ENCODE measurements at regions not wholly inside any gene's neighbourhood (a gene's known extent, or its start where the extent isn't known, plus 50 kb on each side); places are given as distances from the start of the nearest gene placed in this dataset.

DNA sequence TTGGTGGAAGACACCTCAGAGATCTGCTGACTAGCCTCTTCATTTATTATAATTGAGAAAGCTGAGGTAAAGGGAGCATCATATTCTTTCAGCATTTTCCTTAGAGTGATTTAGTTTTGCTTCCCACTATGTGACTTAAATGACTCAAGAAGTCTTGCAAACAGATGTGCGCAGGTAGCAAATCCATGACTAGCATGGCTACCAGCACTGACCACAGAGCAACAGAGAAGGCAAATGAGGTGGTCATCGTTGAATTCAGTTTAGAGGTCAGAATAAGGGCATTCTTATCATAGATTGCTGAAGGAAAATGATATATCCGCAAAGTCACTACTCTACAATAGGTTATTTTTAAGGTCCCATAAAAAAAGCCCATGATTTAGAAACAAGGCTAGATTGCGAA is 162.2 kb downstream of the PIK3R1 start:
- Mint-ChIP-seq H3K9me3 (ENCODE audit: unreplicated experiment) (no peaks in the 10 kb centered on the region), H3K27me3 (ENCODE audit: unreplicated experiment) (peaks cover 3% of the 10 kb centered on the region), H3K27ac (ENCODE audit: unreplicated experiment) (no peak overlapping the region), H3K4me1 (ENCODE audit: unreplicated experiment) (peaks cover 3% of the 10 kb centered on the region), H3K36me3 (ENCODE audit: low read depth, unreplicated experiment) (no peaks in the 10 kb centered on the region), H3K4me3 (ENCODE audit: unreplicated experiment) (no peak overlapping the region)
- TF ChIP-seq, protein P1, sequence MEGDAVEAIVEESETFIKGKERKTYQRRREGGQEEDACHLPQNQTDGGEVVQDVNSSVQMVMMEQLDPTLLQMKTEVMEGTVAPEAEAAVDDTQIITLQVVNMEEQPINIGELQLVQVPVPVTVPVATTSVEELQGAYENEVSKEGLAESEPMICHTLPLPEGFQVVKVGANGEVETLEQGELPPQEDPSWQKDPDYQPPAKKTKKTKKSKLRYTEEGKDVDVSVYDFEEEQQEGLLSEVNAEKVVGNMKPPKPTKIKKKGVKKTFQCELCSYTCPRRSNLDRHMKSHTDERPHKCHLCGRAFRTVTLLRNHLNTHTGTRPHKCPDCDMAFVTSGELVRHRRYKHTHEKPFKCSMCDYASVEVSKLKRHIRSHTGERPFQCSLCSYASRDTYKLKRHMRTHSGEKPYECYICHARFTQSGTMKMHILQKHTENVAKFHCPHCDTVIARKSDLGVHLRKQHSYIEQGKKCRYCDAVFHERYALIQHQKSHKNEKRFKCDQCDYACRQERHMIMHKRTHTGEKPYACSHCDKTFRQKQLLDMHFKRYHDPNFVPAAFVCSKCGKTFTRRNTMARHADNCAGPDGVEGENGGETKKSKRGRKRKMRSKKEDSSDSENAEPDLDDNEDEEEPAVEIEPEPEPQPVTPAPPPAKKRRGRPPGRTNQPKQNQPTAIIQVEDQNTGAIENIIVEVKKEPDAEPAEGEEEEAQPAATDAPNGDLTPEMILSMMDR (IDR thresholded peaks at IDR 0.05; ENCODE audit: unreplicated experiment) = no peak
- DNase-seq (ENCODE audit: low spot score) = no peak

DNA sequence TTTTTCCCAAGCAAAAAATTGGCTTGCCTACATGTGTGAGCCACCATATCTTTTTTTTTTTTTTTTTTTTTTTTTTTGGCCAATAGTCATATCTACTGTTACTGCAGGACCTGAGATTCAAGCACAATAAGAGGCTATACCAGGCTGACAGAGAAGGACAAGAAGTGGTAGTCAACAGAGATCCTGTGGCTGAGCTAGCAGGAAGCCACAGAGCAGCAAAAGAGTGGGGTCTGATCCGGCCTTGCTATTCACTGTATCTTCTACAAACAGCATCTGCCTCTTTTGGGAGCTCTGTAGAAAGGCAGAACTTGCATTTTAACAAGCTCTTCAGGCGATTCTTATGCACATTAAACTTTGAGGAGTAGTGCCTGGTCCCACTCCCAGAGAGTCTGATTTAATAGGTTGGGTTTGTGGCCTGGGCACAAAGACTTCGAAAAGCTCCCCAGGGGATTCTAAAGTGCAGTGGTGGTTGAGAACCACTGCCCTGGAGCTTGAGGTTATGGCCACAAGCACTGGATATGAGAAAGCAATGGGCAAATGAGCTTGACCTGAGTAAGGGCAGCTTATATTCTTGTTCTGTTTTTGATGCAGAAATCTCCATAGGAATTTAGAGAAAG is 162.8 kb downstream of the PIK3R1 start:
- Mint-ChIP-seq H3K9me3 (ENCODE audit: unreplicated experiment) (no peaks in the 10 kb centered on the region), H3K27ac (ENCODE audit: unreplicated experiment) (no peak overlapping the region), H3K27me3 (ENCODE audit: unreplicated experiment) (peaks cover 3% of the 10 kb centered on the region), H3K4me1 (ENCODE audit: unreplicated experiment) (peaks cover 3% of the 10 kb centered on the region), H3K4me3 (ENCODE audit: unreplicated experiment) (no peak overlapping the region), H3K36me3 (ENCODE audit: low read depth, unreplicated experiment) (no peaks in the 10 kb centered on the region)
- TF ChIP-seq, protein P1 (IDR thresholded peaks at IDR 0.05; ENCODE audit: unreplicated experiment) = no peak
- no peak for DNase-seq (ENCODE audit: low spot score)

- Mint-ChIP-seq H3K36me3 (ENCODE audit: low read depth, unreplicated experiment) (no peaks in the 10 kb centered on the region), H3K4me1 (ENCODE audit: unreplicated experiment) (peaks cover 3% of the 10 kb centered on the region), H3K27me3 (ENCODE audit: unreplicated experiment) (peaks cover 3% of the 10 kb centered on the region), H3K9me3 (ENCODE audit: unreplicated experiment) (no peaks in the 10 kb centered on the region), H3K4me3 (ENCODE audit: unreplicated experiment) (no peak overlapping the region), H3K27ac (ENCODE audit: unreplicated experiment) (no peak overlapping the region)
- TF ChIP-seq, protein P1 (IDR thresholded peaks at IDR 0.05; ENCODE audit: unreplicated experiment) = no peak
- no peak for DNase-seq (ENCODE audit: low spot score)
Observed at GRCh38 chr5:68379275-68380036, 163.9 kb downstream of the PIK3R1 start.

GRCh38 chr5:68380078-68380477 is 164.5 kb downstream of the PIK3R1 start:
- TF ChIP-seq, protein P1 (IDR thresholded peaks at IDR 0.05; ENCODE audit: unreplicated experiment) = no peak
- Mint-ChIP-seq H3K4me1 (ENCODE audit: unreplicated experiment) (peaks cover 4% of the 10 kb centered on the region), H3K4me3 (ENCODE audit: unreplicated experiment) (no peak overlapping the region), H3K27me3 (ENCODE audit: unreplicated experiment) (peaks cover 3% of the 10 kb centered on the region), H3K36me3 (ENCODE audit: low read depth, unreplicated experiment) (no peaks in the 10 kb centered on the region), H3K9me3 (ENCODE audit: unreplicated experiment) (no peaks in the 10 kb centered on the region), H3K27ac (ENCODE audit: unreplicated experiment) (no peak overlapping the region)
- DNase-seq (ENCODE audit: low spot score) = no peak

GRCh38 chr5:68381060-68381459 is 165.5 kb downstream of the PIK3R1 start:
- TF ChIP-seq, protein P1 (IDR thresholded peaks at IDR 0.05; ENCODE audit: unreplicated experiment) = no peak
- Mint-ChIP-seq H3K4me3 (ENCODE audit: unreplicated experiment) (no peak overlapping the region), H3K9me3 (ENCODE audit: unreplicated experiment) (no peaks in the 10 kb centered on the region), H3K36me3 (ENCODE audit: low read depth, unreplicated experiment) (no peaks in the 10 kb centered on the region), H3K27ac (ENCODE audit: unreplicated experiment) (no peak overlapping the region), H3K27me3 (ENCODE audit: unreplicated experiment) (peaks cover 3% of the 10 kb centered on the region), H3K4me1 (ENCODE audit: unreplicated experiment) (peaks cover 8% of the 10 kb centered on the region)
- DNase-seq (ENCODE audit: low spot score) = no peak
